GM23338 (cell line): ENCODE measurements at regions not wholly inside any gene's neighbourhood (a gene's known extent, or its start where the extent isn't known, plus 50 kb on each side); places are given as distances from the start of the nearest gene placed in this dataset.

Source experiments
- ATAC-seq: fragments of 200-7000 bp; cut with Tn5 transposase; 3 replicates; pipeline ENCODE4 v1.9.1; 2020
- DNase-seq: peaks from one replicate; pipeline ENCODE4 v3.0.0-alpha.2; 2015; ENCODE audit warnings: low spot score
- H2AFZ ChIP-seq: fragments of 200-600 bp; sonication (generic); 2 replicates; pipeline ENCODE4 v1.8.0; 2016; ENCODE audit warnings: antibody characterized with exemption, mild to moderate bottlenecking, moderate library complexity
- H3F3A ChIP-seq: fragments of 200-600 bp; sonication (generic); replicated peaks from 2 replicates; pipeline ENCODE4 v1.8.0; 2017; ENCODE audit warnings: antibody characterized with exemption, mixed run types, low read depth
- H3K27ac ChIP-seq: fragments of 200-600 bp; sonication (generic); 2 replicates; pipeline ENCODE4 v1.6.1; 2016; ENCODE audit warnings: low read depth
- H3K27me3 ChIP-seq: fragments of 200-600 bp; sonication (generic); 2 replicates; pipeline ENCODE4 v1.8.0; 2016; ENCODE audit warnings: mild to moderate bottlenecking, mixed run types, moderate library complexity; ENCODE audit not compliant: insufficient read depth
- H3K36me3 ChIP-seq: fragments of 200-600 bp; sonication (generic); 2 replicates; pipeline ENCODE4 v1.8.0; 2016; ENCODE audit warnings: mild to moderate bottlenecking; ENCODE audit not compliant: insufficient read depth
- H3K4me1 ChIP-seq: fragments of 200-600 bp; sonication (generic); 2 replicates; pipeline ENCODE4 v1.8.0; 2016; ENCODE audit warnings: mild to moderate bottlenecking, moderate library complexity; ENCODE audit not compliant: insufficient read depth
- H3K4me2 ChIP-seq: fragments of 200-600 bp; sonication (generic); 2 replicates; pipeline ENCODE4 v1.7.1; 2017; ENCODE audit warnings: mixed run types
- H3K4me3 ChIP-seq: fragments of 200-600 bp; sonication (generic); 2 replicates; pipeline ENCODE4 v1.6.1; 2016; ENCODE audit warnings: mixed run types
- H3K79me2 ChIP-seq: fragments of 200-600 bp; sonication (generic); replicated peaks from 2 replicates; pipeline ENCODE4 v1.8.0; 2017; ENCODE audit warnings: mild to moderate bottlenecking; ENCODE audit not compliant: insufficient read depth
- H3K9me2 ChIP-seq: fragments of 200-600 bp; sonication (generic); 2 replicates; pipeline ENCODE4 v1.8.0; 2017; ENCODE audit not compliant: insufficient read depth
- H4K20me1 ChIP-seq: fragments of 200-600 bp; sonication (generic); replicated peaks from 2 replicates; pipeline ENCODE4 v1.8.0; 2017; ENCODE audit warnings: mild to moderate bottlenecking; ENCODE audit not compliant: insufficient read depth
- H3K27ac Mint-ChIP-seq: 2 replicates; pipeline ENCODE4 v1.8.0; 2020; ENCODE audit warnings: inconsistent platforms, mild to moderate bottlenecking, moderate library complexity, mixed read lengths
- H3K27me3 Mint-ChIP-seq: 3 replicates; pipeline ENCODE4 v1.8.0; 2022; ENCODE audit warnings: low read depth, mild to moderate bottlenecking, moderate library complexity, mixed read lengths, inconsistent platforms; ENCODE audit not compliant: insufficient read depth, poor library complexity
- H3K36me3 Mint-ChIP-seq: 3 replicates; pipeline ENCODE4 v1.8.0; 2021; ENCODE audit warnings: low read depth, mild to moderate bottlenecking, inconsistent platforms, moderate library complexity, mixed read lengths
- H3K4me1 Mint-ChIP-seq: 3 replicates; pipeline ENCODE4 v1.8.0; 2020; ENCODE audit warnings: mild to moderate bottlenecking, inconsistent platforms, mixed read lengths
- H3K4me3 Mint-ChIP-seq: 3 replicates; pipeline ENCODE4 v1.8.0; 2021; ENCODE audit warnings: moderate library complexity, mild to moderate bottlenecking, inconsistent platforms, mixed read lengths
- H3K9me3 Mint-ChIP-seq: 3 replicates; pipeline ENCODE4 v1.8.0; 2020; ENCODE audit warnings: moderate library complexity, mild to moderate bottlenecking, inconsistent platforms, mixed read lengths
- EZH2 ChIP-seq: fragments of 200-600 bp; sonication (generic); IDR thresholded peaks from one replicate; pipeline ENCODE4 v1.8.0; 2017; ENCODE audit warnings: antibody characterized with exemption, mild to moderate bottlenecking, low read depth; ENCODE audit not compliant: unreplicated experiment
- EZH2phosphoT487 ChIP-seq: fragments of 200-600 bp; sonication (generic); IDR thresholded peaks from one replicate; pipeline ENCODE4 v1.8.1; 2018; ENCODE audit warnings: antibody characterized with exemption; ENCODE audit not compliant: unreplicated experiment
- JUNB ChIP-seq: IDR thresholded peaks from one replicate; pipeline ENCODE4 v1.6.1; 2016; ENCODE audit warnings: antibody characterized with exemption; ENCODE audit not compliant: unreplicated experiment
- NANOG ChIP-seq: IDR thresholded peaks from 2 replicates; pipeline ENCODE4 v1.6.1; 2016; ENCODE audit warnings: antibody characterized with exemption, borderline replicate concordance
- POLR2AphosphoS5 ChIP-seq: IDR thresholded peaks from 2 replicates; pipeline ENCODE4 v1.6.1; 2016; ENCODE audit warnings: antibody characterized with exemption, low read depth
- STAT1 ChIP-seq: IDR thresholded peaks from one replicate; pipeline ENCODE4 v1.6.1; 2016; ENCODE audit warnings: antibody characterized with exemption; ENCODE audit not compliant: unreplicated experiment
- ZNF114 ChIP-seq: fragments of 250-450 bp; sonication (Bioruptor Pico); IDR thresholded peaks from 2 replicates; pipeline ENCODE4 v1.5.0; 2020; ENCODE audit warnings: mild to moderate bottlenecking, moderate library complexity
- ZNF331 ChIP-seq: fragments of 250-450 bp; sonication (Bioruptor Pico); IDR thresholded peaks from 2 replicates; pipeline ENCODE4 v1.5.0; 2020; ENCODE audit warnings: low read depth, mild to moderate bottlenecking, moderate library complexity
- TF ChIP-seq, protein P1 (sequence below): IDR thresholded peaks from 2 replicates; pipeline ENCODE4 v1.6.1; 2016; ENCODE audit warnings: antibody characterized with exemption
- TF ChIP-seq, protein P2 (sequence below): fragments of 250-450 bp; sonication (Bioruptor Pico); IDR thresholded peaks from 2 replicates; pipeline ENCODE4 v1.5.0; 2020; ENCODE audit warnings: mild to moderate bottlenecking, moderate library complexity

DNA sequence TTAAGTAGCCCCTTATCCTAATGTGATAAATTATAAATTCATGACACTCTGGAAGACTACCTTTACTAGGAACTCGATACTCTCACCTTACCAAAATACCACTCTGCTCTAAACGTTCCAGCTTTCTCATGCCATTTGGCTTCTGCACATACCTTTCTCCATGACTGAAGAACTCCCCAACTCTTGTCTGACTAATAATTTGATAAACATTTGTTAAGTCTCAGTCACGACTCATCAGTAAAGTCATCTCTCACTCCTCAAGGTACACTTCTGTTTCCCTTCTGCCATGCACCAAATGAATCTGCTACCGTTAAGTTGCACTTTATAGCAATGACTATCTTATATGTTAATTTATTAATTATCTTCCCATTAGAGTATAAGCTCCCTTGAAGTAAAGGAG is 498.3 kb upstream of the NOVA1 start:
- no peak overlapping the region for H3K27ac ChIP-seq
- H3K4me3 ChIP-seq, result no peak overlapping the region
- no peaks in the 10 kb centered on the region for H3K36me3 ChIP-seq
- no peaks in the 10 kb centered on the region for H3K79me2 ChIP-seq
- no peaks in the 10 kb centered on the region; the same call in 1 of the 2 replicates for H3K4me1 ChIP-seq
- Mint-ChIP-seq H3K27ac (no peak overlapping the region), H3K4me3 (no peak overlapping the region), H3K9me3 (no peaks in the 10 kb centered on the region), H3K27me3 (no peaks in the 10 kb centered on the region), H3K36me3 (no peaks in the 10 kb centered on the region), H3K4me1 (0 out of 3 replicates have a peak, but pooled peaks cover 4% of the 10 kb centered on the region)
- DNase-seq, result no peak
- H4K20me1 ChIP-seq, result no peaks in the 10 kb centered on the region
- TF ChIP-seq NANOG (no peak), STAT1 (no peak), JUNB (no peak), ZNF114 (CRISPR knock-in tag) (no peak), POLR2AphosphoS5 (no peak), EZH2phosphoT487 (no peak)
- TF ChIP-seq, protein P1, sequence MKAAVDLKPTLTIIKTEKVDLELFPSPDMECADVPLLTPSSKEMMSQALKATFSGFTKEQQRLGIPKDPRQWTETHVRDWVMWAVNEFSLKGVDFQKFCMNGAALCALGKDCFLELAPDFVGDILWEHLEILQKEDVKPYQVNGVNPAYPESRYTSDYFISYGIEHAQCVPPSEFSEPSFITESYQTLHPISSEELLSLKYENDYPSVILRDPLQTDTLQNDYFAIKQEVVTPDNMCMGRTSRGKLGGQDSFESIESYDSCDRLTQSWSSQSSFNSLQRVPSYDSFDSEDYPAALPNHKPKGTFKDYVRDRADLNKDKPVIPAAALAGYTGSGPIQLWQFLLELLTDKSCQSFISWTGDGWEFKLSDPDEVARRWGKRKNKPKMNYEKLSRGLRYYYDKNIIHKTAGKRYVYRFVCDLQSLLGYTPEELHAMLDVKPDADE, result no peak
- H3K9me2 ChIP-seq, result no peaks in the 10 kb centered on the region
- ATAC-seq, result no peak
- no peak overlapping the region for H2AFZ ChIP-seq
- no peaks in the 10 kb centered on the region for H3K27me3 ChIP-seq
- H3K4me2 ChIP-seq, result no peak overlapping the region
- H3F3A ChIP-seq, result no peaks in the 10 kb centered on the region

DNA sequence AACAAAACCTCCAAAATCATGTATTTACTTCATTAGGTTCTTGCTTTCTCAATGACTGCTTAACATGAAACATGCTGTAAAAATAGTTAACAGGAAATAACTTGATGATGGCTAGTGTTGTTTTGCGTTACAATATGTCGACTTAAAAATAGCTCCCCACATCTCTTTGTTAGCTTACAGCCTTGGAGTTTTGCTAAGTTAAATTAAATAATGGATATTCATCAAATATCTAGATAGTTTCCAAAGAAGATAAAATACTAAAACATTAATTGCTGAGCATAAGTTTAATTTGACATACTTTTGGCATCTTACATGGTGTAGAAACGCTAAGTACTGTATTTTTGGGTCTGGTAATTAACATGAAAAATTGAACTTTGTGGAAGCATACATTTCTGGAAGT is 500.6 kb upstream of the NOVA1 start:
- no peak overlapping the region for H3K4me3 ChIP-seq
- no peak overlapping the region for H3K27ac Mint-ChIP-seq
- H3K27me3 Mint-ChIP-seq, result no peaks in the 10 kb centered on the region
- H3K4me1 ChIP-seq, result no peaks in the 10 kb centered on the region; the same call in 1 of the 2 replicates
- no peaks in the 10 kb centered on the region for H3K36me3 ChIP-seq
- no peak for DNase-seq
- ATAC-seq, result no peak
- H3K36me3 Mint-ChIP-seq, result no peaks in the 10 kb centered on the region
- H4K20me1 ChIP-seq, result no peaks in the 10 kb centered on the region
- no peak overlapping the region for H3K4me3 Mint-ChIP-seq
- no peaks in the 10 kb centered on the region for H3K9me3 Mint-ChIP-seq
- no peaks in the 10 kb centered on the region for H3F3A ChIP-seq
- 0 out of 3 replicates have a peak, but pooled peaks cover 4% of the 10 kb centered on the region for H3K4me1 Mint-ChIP-seq
- no peak overlapping the region for H3K27ac ChIP-seq
- TF ChIP-seq, protein P2, sequence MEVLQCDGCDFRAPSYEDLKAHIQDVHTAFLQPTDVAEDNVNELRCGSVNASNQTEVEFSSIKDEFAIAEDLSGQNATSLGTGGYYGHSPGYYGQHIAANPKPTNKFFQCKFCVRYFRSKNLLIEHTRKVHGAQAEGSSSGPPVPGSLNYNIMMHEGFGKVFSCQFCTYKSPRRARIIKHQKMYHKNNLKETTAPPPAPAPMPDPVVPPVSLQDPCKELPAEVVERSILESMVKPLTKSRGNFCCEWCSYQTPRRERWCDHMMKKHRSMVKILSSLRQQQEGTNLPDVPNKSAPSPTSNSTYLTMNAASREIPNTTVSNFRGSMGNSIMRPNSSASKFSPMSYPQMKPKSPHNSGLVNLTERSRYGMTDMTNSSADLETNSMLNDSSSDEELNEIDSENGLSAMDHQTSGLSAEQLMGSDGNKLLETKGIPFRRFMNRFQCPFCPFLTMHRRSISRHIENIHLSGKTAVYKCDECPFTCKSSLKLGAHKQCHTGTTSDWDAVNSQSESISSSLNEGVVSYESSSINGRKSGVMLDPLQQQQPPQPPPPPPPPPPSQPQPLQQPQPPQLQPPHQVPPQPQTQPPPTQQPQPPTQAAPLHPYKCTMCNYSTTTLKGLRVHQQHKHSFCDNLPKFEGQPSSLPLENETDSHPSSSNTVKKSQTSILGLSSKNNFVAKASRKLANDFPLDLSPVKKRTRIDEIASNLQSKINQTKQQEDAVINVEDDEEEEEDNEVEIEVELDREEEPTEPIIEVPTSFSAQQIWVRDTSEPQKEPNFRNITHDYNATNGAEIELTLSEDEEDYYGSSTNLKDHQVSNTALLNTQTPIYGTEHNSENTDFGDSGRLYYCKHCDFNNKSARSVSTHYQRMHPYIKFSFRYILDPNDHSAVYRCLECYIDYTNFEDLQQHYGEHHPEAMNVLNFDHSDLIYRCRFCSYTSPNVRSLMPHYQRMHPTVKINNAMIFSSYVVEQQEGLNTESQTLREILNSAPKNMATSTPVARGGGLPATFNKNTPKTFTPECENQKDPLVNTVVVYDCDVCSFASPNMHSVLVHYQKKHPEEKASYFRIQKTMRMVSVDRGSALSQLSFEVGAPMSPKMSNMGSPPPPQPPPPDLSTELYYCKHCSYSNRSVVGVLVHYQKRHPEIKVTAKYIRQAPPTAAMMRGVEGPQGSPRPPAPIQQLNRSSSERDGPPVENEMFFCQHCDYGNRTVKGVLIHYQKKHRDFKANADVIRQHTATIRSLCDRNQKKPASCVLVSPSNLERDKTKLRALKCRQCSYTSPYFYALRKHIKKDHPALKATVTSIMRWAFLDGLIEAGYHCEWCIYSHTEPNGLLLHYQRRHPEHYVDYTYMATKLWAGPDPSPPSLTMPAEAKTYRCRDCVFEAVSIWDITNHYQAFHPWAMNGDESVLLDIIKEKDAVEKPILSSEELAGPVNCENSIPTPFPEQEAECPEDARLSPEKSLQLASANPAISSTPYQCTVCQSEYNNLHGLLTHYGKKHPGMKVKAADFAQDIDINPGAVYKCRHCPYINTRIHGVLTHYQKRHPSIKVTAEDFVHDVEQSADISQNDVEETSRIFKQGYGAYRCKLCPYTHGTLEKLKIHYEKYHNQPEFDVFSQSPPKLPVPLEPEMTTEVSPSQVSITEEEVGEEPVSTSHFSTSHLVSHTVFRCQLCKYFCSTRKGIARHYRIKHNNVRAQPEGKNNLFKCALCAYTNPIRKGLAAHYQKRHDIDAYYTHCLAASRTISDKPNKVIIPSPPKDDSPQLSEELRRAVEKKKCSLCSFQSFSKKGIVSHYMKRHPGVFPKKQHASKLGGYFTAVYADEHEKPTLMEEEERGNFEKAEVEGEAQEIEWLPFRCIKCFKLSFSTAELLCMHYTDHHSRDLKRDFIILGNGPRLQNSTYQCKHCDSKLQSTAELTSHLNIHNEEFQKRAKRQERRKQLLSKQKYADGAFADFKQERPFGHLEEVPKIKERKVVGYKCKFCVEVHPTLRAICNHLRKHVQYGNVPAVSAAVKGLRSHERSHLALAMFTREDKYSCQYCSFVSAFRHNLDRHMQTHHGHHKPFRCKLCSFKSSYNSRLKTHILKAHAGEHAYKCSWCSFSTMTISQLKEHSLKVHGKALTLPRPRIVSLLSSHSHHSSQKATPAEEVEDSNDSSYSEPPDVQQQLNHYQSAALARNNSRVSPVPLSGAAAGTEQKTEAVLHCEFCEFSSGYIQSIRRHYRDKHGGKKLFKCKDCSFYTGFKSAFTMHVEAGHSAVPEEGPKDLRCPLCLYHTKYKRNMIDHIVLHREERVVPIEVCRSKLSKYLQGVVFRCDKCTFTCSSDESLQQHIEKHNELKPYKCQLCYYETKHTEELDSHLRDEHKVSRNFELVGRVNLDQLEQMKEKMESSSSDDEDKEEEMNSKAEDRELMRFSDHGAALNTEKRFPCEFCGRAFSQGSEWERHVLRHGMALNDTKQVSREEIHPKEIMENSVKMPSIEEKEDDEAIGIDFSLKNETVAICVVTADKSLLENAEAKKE, result no peak
- TF ChIP-seq, protein P1, result no peak
- TF ChIP-seq STAT1 (no peak), EZH2 (no peak), ZNF331 (CRISPR knock-in tag) (no peak), ZNF114 (CRISPR knock-in tag) (no peak)
- H2AFZ ChIP-seq, result no peak overlapping the region
- no peaks in the 10 kb centered on the region for H3K79me2 ChIP-seq
- H3K27me3 ChIP-seq, result no peaks in the 10 kb centered on the region
- H3K4me2 ChIP-seq, result no peak overlapping the region
- no peaks in the 10 kb centered on the region for H3K9me2 ChIP-seq
